ENCODE measurements at regions not wholly inside any gene's neighbourhood (a gene's known extent, or its start where the extent isn't known, plus 50 kb on each side); places are given as distances from the start of the nearest gene placed in this dataset.

DNA sequence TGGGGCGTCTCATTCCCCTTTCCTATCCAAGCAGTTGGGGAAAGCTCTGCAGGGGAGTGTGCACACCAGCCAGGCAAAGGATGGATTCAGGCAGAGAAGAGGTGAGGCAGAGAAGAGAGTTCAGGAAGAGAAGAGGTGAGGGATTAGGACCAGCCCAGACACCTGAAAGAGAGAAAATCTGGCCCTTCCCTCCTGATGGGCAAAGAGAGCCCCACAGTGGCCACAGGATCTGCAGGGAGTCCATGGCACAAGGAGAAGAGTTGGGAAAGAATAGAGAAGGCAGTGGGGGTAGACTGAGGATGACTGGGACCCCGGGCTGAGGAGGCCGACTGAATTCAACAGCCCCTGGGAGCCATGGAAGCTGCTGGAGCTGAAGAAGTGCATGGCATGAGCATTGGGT lies 140.4 kb upstream of the ZMIZ1 start:
- Mint-ChIP-seq H3K4me1 (ENCODE audit: low read depth) (no peaks in the 10 kb centered on the region), H3K27ac (no peak overlapping the region), H3K36me3 (ENCODE audit: low read depth) (no peaks in the 10 kb centered on the region), H3K27me3 (ENCODE audit: low read depth) (no peaks in the 10 kb centered on the region), H3K4me3 (no peak overlapping the region), H3K9me3 (no peaks in the 10 kb centered on the region)
- intact Hi-C loops (cut with micrococcal nuclease): no loop called here
- CTCF ChIA-PET: interaction anchor here (1.5 kb wide), 1 partner anchor 267 kb away, joined by 3 read pairs; no protein-coding TSS in a partner anchor
- DNase-seq: no peak

DNA sequence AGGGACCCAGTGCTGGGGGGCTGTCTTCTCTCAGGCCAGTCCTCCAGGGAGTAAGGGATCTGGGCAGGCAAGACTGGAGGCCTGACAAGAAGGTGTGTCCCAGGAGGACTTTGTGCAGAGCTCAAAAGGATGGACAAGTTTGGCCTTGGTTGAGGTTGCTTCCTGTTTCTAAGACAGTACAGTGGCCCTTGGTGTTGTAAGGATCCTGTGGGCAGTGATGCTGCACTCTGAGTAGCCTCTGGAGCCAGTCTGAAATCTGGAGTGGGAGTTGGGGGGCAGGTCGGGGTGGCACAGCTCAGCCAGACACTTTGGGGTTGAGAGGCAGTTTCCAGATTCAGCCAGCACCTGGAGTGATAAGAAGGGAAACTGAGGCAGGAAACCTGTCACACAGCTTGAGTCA lies 139.2 kb upstream of the ZMIZ1 start:
- no peaks in the 10 kb centered on the region for H3K4me1 Mint-ChIP-seq (ENCODE audit: low read depth)
- intact Hi-C loops (cut with micrococcal nuclease): no loop called here
- no peaks in the 10 kb centered on the region for H3K27me3 Mint-ChIP-seq (ENCODE audit: low read depth)
- no peaks in the 10 kb centered on the region for H3K36me3 Mint-ChIP-seq (ENCODE audit: low read depth)
- H3K9me3 Mint-ChIP-seq: no peaks in the 10 kb centered on the region
- H3K4me3 Mint-ChIP-seq: no peak overlapping the region
- CTCF ChIA-PET: interaction anchor here (1.5 kb wide), 1 partner anchor 266 kb away, joined by 3 read pairs; no protein-coding TSS in a partner anchor
- DNase-seq: no peak
- no peak overlapping the region for H3K27ac Mint-ChIP-seq

DNA sequence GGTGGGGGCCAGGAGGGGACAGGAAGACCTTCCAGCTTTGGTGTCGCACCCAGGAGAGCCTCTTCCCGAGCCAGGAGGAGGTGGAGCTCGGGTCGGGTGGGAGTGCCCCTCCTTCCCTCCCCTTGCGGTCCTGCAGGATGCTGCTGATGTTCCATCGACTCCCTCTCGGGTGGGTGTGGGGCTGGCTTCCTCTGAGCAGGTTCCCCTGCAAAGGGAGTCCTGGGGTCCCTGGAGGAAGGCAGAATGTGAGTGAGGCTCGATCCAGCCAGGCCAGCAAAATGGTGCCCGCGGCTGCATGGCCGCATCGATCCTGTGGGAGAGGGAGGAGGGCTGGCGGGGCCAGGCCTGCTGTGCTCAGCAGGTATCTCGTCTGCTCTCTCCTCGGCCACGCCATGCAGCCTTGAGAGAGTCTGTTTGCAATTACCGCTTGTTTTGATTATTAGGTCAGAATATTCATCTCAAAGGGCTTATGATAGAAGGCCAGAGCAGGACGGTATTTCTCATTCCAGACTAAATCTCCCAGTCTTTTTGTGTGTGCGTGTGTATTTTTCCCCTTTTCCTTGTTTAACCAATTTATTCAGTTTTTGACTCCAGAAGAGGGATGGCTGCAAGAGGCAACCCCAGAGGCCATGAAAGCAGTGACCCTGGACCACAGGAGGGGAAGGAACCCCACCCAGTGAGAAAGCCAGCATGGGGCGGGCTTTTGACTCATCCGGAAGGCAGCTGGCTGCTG lies 137.3 kb upstream of the ZMIZ1 start:
- no peaks in the 10 kb centered on the region for H3K9me3 Mint-ChIP-seq
- no peaks in the 10 kb centered on the region for H3K36me3 Mint-ChIP-seq (ENCODE audit: low read depth)
- no peak for DNase-seq
- no peaks in the 10 kb centered on the region for H3K27me3 Mint-ChIP-seq (ENCODE audit: low read depth)
- intact Hi-C loops (cut with micrococcal nuclease): no loop called here
- CTCF ChIA-PET: interaction anchor here (0.7 to 1.1 kb wide), 2 partner anchors 263 to 397 kb away, joined by 3 read pairs; no protein-coding TSS in a partner anchor
- no peak overlapping the region for H3K4me3 Mint-ChIP-seq
- no peaks in the 10 kb centered on the region for H3K4me1 Mint-ChIP-seq (ENCODE audit: low read depth)
- H3K27ac Mint-ChIP-seq: no peak overlapping the region

DNA sequence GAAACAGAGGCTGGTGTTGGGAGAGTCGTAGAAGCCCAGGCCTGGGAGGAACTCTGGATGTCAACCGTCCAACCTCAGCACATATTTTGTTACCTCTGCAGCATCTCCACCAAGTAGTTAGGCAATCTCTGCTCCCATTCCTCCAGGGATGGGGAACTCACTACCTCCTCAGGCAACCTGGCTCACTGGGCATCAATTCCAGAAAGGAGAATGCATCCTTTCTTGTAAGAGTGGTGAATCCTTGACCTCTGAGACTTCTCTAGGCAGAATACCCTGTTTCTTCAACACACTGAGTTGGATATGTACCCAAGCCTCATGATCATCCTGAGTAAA lies 136.7 kb upstream of the ZMIZ1 start:
- no peaks in the 10 kb centered on the region for H3K9me3 Mint-ChIP-seq
- no peak for DNase-seq
- no peaks in the 10 kb centered on the region for H3K36me3 Mint-ChIP-seq (ENCODE audit: low read depth)
- intact Hi-C loops (cut with micrococcal nuclease): no loop called here
- CTCF ChIA-PET: interaction anchor here (0.7 kb wide), 1 partner anchor 398 kb away, joined by 3 read pairs; no protein-coding TSS in a partner anchor
- no peak overlapping the region for H3K4me3 Mint-ChIP-seq
- H3K4me1 Mint-ChIP-seq (ENCODE audit: low read depth): no peaks in the 10 kb centered on the region
- no peaks in the 10 kb centered on the region for H3K27me3 Mint-ChIP-seq (ENCODE audit: low read depth)
- no peak overlapping the region for H3K27ac Mint-ChIP-seq

DNA sequence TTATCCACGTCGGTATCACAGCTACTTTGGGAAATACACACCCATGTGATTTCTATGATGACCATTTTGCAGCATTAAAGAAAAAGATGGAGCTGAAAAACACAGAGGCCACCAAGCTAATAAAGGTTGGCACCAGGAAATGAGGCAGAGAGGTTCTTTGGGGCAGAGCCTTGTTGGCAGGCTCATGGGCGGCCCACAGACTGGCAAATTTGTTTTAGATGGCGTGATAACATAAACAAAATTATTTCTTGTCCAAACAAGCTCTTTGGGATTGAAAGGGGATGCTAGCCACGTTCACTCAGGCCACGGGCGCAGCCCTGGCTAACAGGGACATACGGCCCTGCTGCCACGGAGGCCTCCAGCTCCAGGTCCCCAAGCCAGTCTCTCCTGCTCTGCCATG lies 135.9 kb upstream of the ZMIZ1 start:
- Mint-ChIP-seq H3K4me1 (ENCODE audit: low read depth) (no peaks in the 10 kb centered on the region), H3K27ac (no peak overlapping the region), H3K36me3 (ENCODE audit: low read depth) (no peaks in the 10 kb centered on the region), H3K27me3 (ENCODE audit: low read depth) (no peaks in the 10 kb centered on the region), H3K9me3 (no peaks in the 10 kb centered on the region), H3K4me3 (no peak overlapping the region)
- DNase-seq: no peak
- CTCF ChIA-PET: no interaction called here
- intact Hi-C loops (cut with micrococcal nuclease): no loop called here

DNA sequence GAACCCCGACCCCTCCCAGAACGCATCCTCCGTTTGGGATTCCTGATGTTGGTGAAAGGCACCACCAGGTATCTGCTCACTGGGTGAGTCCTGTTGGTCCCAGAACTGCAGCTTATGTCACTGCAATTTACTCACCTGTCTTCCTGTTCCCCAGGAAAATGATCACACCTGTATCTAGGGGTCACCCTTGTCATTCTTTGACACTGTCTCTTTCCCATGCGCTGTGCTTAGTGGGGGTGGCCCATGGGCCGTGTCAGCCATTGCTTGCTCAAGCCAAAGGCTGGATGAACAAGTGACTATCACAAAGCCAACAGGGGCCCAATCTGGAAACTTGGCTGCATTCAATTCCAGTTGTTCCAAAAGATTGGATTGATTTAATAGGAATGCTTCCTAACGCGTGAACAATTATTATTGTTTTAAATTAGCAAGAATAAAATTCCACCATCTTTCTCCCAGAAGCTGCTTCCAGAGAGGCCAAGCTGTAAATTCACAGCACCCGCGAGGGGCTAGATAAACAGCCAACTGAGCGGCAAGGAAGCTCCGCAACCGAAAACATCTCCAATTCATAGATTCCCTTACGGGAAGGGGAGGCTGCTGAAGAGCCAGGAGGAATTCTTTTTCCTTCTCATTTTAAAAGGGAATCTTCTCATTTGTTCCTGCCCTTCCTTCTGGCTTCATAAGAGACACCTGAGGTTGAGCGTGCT lies 134.8 kb upstream of the ZMIZ1 start:
- no peak for DNase-seq
- intact Hi-C loops (cut with micrococcal nuclease): no loop called here
- H3K4me3 Mint-ChIP-seq: no peak overlapping the region
- no peaks in the 10 kb centered on the region for H3K4me1 Mint-ChIP-seq (ENCODE audit: low read depth)
- H3K27ac Mint-ChIP-seq: no peak overlapping the region
- H3K36me3 Mint-ChIP-seq (ENCODE audit: low read depth): no peaks in the 10 kb centered on the region
- no peaks in the 10 kb centered on the region for H3K9me3 Mint-ChIP-seq
- H3K27me3 Mint-ChIP-seq (ENCODE audit: low read depth): no peaks in the 10 kb centered on the region
- CTCF ChIA-PET: interaction anchor here (1.2 kb wide), 1 partner anchor 37 kb away, joined by 4 read pairs; no protein-coding TSS in a partner anchor

DNA sequence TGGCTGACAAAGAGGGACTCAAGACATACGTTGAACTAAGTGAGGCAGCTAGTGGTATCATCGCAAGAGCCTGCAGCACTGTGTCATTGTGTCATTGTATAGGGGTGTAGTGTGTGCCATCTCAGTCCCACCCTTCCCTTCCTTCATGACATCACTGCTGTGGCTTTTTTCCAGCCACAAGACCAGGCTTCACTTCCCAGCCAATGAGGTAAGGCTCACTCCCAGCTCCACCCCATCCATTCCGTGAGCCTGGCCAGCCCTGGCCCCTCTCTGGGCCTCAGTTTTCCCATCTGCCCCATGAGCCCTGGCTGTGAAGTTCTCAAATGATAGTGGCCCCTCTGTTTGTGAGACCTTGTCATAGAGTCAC lies 134.3 kb upstream of the ZMIZ1 start:
- H3K36me3 Mint-ChIP-seq (ENCODE audit: low read depth): no peaks in the 10 kb centered on the region
- DNase-seq: no peak

DNA sequence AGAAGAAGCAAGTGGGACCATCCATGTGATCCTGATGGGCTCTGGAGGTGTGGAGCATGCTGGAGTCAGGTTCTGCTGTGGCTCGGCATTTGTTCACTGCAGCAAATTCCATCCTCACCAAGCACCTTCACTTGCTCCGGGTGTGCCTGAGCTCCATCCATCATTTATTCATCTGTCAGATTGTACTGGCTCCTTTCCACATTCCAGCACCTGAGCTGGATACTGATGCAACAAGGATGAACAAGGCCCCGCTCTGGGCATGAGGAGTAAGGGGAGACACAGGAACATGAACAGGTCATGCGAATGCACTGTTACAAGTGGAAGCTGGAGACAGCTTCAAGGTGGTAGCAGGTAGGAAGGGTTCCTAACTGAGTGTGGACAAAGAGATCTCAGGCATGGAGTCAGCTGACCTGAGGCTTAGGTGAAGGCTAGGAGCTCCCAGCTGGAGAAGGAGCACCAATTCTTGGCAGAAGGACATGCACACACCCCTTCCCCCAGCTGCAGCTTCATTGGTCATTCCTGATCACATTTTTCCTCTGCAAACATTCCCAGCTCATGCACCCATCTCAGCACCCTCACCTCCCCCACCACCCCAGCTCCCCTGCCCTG lies 133.7 kb upstream of the ZMIZ1 start:
- Mint-ChIP-seq H3K27ac (no peak overlapping the region), H3K4me3 (no peak overlapping the region), H3K36me3 (ENCODE audit: low read depth) (no peaks in the 10 kb centered on the region), H3K9me3 (no peaks in the 10 kb centered on the region), H3K27me3 (ENCODE audit: low read depth) (no peaks in the 10 kb centered on the region), H3K4me1 (ENCODE audit: low read depth) (no peaks in the 10 kb centered on the region)
- CTCF ChIA-PET: no interaction called here
- intact Hi-C loops (cut with micrococcal nuclease): loop anchor here (5.0 kb wide), 1 partner anchor 262 kb away; no protein-coding TSS in a partner anchor
- no peak for DNase-seq

More for the DNA sequence above, 134.3 kb upstream of the ZMIZ1 start:
- no peaks in the 10 kb centered on the region for H3K27me3 Mint-ChIP-seq (ENCODE audit: low read depth)
- no peaks in the 10 kb centered on the region for H3K4me1 Mint-ChIP-seq (ENCODE audit: low read depth)
- no peaks in the 10 kb centered on the region for H3K9me3 Mint-ChIP-seq
- H3K27ac Mint-ChIP-seq: no peak overlapping the region
- H3K4me3 Mint-ChIP-seq: no peak overlapping the region
- intact Hi-C loops (cut with micrococcal nuclease): no loop called here
- CTCF ChIA-PET: interaction anchor here (1.2 kb wide), 1 partner anchor 37 kb away, joined by 4 read pairs; no protein-coding TSS in a partner anchor

DNA sequence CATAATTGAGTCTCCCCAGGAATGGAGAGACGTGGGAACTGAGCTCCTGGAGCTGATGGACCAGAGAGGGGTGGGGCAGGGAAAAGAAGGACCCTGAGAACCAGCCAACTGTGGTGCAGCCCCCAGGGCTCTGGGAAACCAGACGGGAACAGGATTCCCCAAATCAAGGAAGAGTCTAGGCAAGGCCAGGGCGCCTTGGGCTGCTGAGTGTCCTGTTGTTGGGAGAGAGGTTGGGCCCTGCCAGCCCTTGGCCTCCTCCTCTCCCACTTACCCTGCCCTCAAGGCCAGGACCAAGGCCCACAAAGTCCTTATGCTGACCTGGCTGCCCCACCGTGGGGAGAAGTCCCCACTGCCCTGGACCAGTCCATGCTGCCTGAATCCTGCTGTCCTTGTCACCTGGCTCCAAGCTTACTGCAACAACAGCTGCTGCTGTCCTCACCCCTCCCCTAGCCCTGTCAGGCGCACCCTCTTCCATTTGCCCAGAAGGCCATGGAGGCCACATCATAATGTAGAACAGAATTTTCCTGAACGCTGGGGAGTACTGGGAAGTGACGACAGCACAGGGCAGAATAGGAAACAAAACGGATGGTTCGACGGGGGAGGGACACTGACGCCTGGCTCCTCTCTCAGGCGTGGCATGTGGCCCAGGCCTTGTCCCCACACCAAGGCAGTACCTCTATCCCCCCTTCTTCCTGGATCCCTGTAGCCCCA lies 132.9 kb upstream of the ZMIZ1 start:
- Mint-ChIP-seq H3K4me3 (no peak overlapping the region), H3K27me3 (ENCODE audit: low read depth) (no peaks in the 10 kb centered on the region), H3K36me3 (ENCODE audit: low read depth) (no peaks in the 10 kb centered on the region), H3K9me3 (no peaks in the 10 kb centered on the region), H3K4me1 (ENCODE audit: low read depth) (no peaks in the 10 kb centered on the region), H3K27ac (no peak overlapping the region)
- intact Hi-C loops (cut with micrococcal nuclease): loop anchor here (2.0 to 5.0 kb wide), 2 partner anchors 133 to 261 kb away; partner anchors contain the start of gene ZMIZ1
- CTCF ChIA-PET: no interaction called here
- no peak for DNase-seq

DNA sequence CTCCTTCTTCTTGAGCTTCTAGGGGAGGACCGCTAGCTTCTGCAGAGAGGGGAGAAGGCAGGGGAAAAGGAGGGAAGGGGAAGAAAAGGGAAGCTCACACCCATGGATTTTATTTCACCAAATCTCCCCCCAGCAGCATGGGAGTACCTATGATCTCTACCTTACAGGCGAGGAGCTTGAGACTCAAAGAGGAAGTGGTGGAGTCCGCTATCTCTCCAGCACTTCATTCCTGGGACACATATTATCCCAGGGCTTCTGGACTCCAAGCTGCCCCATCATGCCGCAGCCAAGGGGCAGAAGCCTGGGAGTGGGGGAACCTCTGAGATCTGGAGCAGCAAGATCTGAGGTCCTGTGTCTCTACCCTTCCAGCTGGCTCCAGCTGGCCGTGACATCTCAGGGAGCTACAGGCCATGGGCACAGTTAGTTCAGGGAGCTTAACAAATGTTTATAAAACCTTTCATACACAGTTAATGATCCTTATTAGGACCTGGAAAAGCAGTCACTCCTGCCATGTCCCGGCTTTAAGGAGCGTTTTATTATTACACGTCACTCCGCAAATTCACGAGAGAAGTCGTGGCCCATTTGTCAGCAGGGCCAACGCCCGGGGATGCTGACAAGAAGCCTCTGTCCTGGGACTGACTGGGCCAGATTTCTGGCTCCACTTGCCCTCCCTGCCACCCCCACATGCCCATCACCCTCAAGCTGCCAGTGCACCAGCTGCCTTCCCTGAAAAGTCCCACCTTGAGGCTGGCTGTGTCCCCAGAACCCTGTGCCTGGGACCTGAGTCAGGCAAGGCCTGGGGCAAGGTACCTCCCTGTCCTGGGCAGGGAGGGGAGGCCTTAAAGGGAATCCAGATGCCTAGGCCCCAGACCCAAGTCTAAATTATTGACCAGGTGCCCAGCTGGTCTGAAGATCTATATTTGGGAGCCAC lies 132.1 kb upstream of the ZMIZ1 start:
- intact Hi-C loops (cut with micrococcal nuclease): loop anchor here (2.0 to 5.0 kb wide), 2 partner anchors 132 to 261 kb away; partner anchors contain the start of gene ZMIZ1
- Mint-ChIP-seq H3K27ac (no peak overlapping the region), H3K9me3 (no peaks in the 10 kb centered on the region), H3K4me3 (no peak overlapping the region), H3K27me3 (ENCODE audit: low read depth) (no peaks in the 10 kb centered on the region), H3K36me3 (ENCODE audit: low read depth) (no peaks in the 10 kb centered on the region), H3K4me1 (ENCODE audit: low read depth) (no peaks in the 10 kb centered on the region)
- CTCF ChIA-PET: interaction anchor here (1.2 kb wide), 1 partner anchor 280 kb away, joined by 3 read pairs; no protein-coding TSS in a partner anchor
- no peak for DNase-seq

DNA sequence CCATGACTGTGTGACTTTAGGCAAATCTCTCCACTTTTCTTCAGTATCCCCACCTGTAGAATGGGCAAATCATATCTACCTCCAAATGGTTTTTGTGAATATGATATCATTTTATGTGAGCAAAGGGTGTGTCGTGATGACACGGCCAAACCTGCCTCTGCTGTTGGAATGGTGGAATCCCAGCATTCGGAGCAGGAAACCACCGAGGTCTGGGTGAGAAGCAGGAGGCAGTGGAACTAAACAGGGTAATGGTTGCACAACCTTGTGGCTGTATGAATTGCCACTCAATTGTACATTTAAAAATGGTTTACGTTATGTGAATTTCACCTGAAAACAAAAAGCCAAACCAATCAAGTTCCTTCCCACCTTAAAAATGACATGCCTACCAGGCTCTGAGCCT lies 131.4 kb upstream of the ZMIZ1 start:
- intact Hi-C loops (cut with micrococcal nuclease): loop anchor here (2.0 to 5.0 kb wide), 2 partner anchors 131 to 260 kb away; partner anchors contain the start of gene ZMIZ1
- Mint-ChIP-seq H3K4me1 (ENCODE audit: low read depth) (no peaks in the 10 kb centered on the region), H3K9me3 (no peaks in the 10 kb centered on the region), H3K27ac (no peak overlapping the region), H3K4me3 (no peak overlapping the region), H3K27me3 (ENCODE audit: low read depth) (no peaks in the 10 kb centered on the region), H3K36me3 (ENCODE audit: low read depth) (no peaks in the 10 kb centered on the region)
- CTCF ChIA-PET: interaction anchor here (1.2 to 1.4 kb wide), 2 partner anchors 258 to 281 kb away, joined by 3 to 7 read pairs; no protein-coding TSS in a partner anchor
- DNase-seq: no peak

Measured in activated naive CD4-positive, alpha-beta T cell treated with anti-CD3 and anti-CD28 coated beads for 36 hours (primary cell).